ENCODE measurements at regions not wholly inside any gene's neighbourhood (a gene's known extent, or its start where the extent isn't known, plus 50 kb on each side); places are given as distances from the start of the nearest gene placed in this dataset.

GRCh38 chr11:15871904-15872626 lies 484.3 kb downstream of the SOX6 start:
- Histone ChIP-seq H2AFZ (ENCODE audit: low read depth, low read length) (no peak overlapping the region), H3K4me2 (ENCODE audit: insufficient read depth, low read length) (no peak overlapping the region), H3K27me3 (ENCODE audit: control insufficient read depth in 2 of 2, insufficient read depth in 2 of 2, low read length in 2 of 2) (peaks cover 0 to 4% of the 10 kb centered on the region in 2 experiments; a peak in 2 of 5 replicates), H3K9ac (ENCODE audit: insufficient read depth in 1 of 2, low read depth in 2 of 2, low read length in 2 of 2) (no peak overlapping the region), H3K9me1 (ENCODE audit: control insufficient read depth, insufficient read depth, low read length) (no peaks in the 10 kb centered on the region), H3K27ac (ENCODE audit: extremely low read depth, low read depth, low read length) (no peak overlapping the region), H4K20me1 (replicated peaks; ENCODE audit: control insufficient read depth, insufficient read depth, low read length) (no peaks in the 10 kb centered on the region), H3K79me2 (ENCODE audit: control insufficient read depth, insufficient read depth, low read length) (no peaks in the 10 kb centered on the region), H3K36me3 (ENCODE audit: control insufficient read depth, insufficient read depth, low read length) (no peaks in the 10 kb centered on the region), H3K9me3 (replicated peaks; ENCODE audit: control insufficient read depth, insufficient read depth, low read depth, low read length) (no peaks in the 10 kb centered on the region), H3K4me3 (no peak overlapping the region), H3K4me1 (replicated peaks in 1 of 2; ENCODE audit: control insufficient read depth in 2 of 2, insufficient read depth in 2 of 2, low read length in 2 of 2) (no peaks in the 10 kb centered on the region)
- WGBS (ENCODE audit: insufficient coverage, low coverage, missing lambda C conversion rate), result 8% methylated on average over 3 of the region's 3 CpGs
- DNase-seq (ENCODE audit: extremely low read depth in 1 of 4, low spot score in 3 of 4), result no peak
- in situ Hi-C loops (cut with MboI) (no loop called here), intact Hi-C loops (cut with micrococcal nuclease) (no loop called here)
- BruUV-seq (replicated peaks), result no TSS peak
- no peak for FAIRE-seq
- ChIA-PET CTCF (ENCODE audit: low intra/inter-chr PET ratio) (no interaction called here), POLR2A (interaction anchor here (0.8 kb wide), 1 partner anchor 31 kb away, joined by 4 read pairs; no protein-coding TSS in a partner anchor)
- no peak for ATAC-seq
- TF ChIP-seq YY1 (IDR thresholded peaks at IDR 0.05; ENCODE audit: borderline replicate concordance in 1 of 3, control insufficient read depth in 1 of 3, extremely low read depth in 1 of 3, insufficient read depth in 3 of 3, insufficient read length in 1 of 3, insufficient replicate concordance in 2 of 3, low read depth in 1 of 3, low read length in 2 of 3), result no peak
- TF ChIP-seq THRB (CRISPR knock-in tag; conservative IDR thresholded peaks at IDR 0.05), result no peak
- no peak for TF ChIP-seq CGGBP1 (CRISPR knock-in tag; IDR thresholded peaks at IDR 0.05)
- no peak for TF ChIP-seq CCNT2 (IDR thresholded peaks at IDR 0.05; ENCODE audit: borderline replicate concordance, extremely low read depth, insufficient read length, low read depth, low read length)
- no peak for TF ChIP-seq CEBPB (tag; IDR thresholded peaks at IDR 0.05)
- no peak for TF ChIP-seq PTRF (tag; IDR thresholded peaks at IDR 0.05)
- TF ChIP-seq EGR1 (conservative IDR thresholded peaks at IDR 0.05), result no peak
- TF ChIP-seq HNRNPK (IDR thresholded peaks at IDR 0.05; ENCODE audit: low read depth, low read length, poor library complexity, severe bottlenecking), result no peak
- no peak for TF ChIP-seq ATF7 (IDR thresholded peaks at IDR 0.05)
- TF ChIP-seq ZNF780A (CRISPR knock-in tag; IDR thresholded peaks at IDR 0.05), result no peak
- no peak for TF ChIP-seq GATA2 (CRISPR knock-in tag; IDR thresholded peaks at IDR 0.05)
- no peak for TF ChIP-seq ZNF274 (IDR thresholded peaks at IDR 0.05; ENCODE audit: borderline replicate concordance, low read depth, low read length)
- TF ChIP-seq STAT6 (CRISPR knock-in tag; IDR thresholded peaks at IDR 0.05), result no peak
- no peak for TF ChIP-seq TAF9B (IDR thresholded peaks at IDR 0.05; ENCODE audit: partially characterized antibody)
- TF ChIP-seq ZNF445 (CRISPR knock-in tag; IDR thresholded peaks at IDR 0.05; ENCODE audit: low read depth), result no peak
- TF ChIP-seq RBM25 (IDR thresholded peaks at IDR 0.05; ENCODE audit: low read depth, low read length, severe bottlenecking), result no peak
- no peak for TF ChIP-seq HDAC2 (IDR thresholded peaks at IDR 0.05)
- TF ChIP-seq NCOR1 (IDR thresholded peaks at IDR 0.05), result no peak
- no peak for TF ChIP-seq ZNF146 (CRISPR knock-in tag; IDR thresholded peaks at IDR 0.05; ENCODE audit: unreplicated experiment)
